Gastroesophageal sphincter (tissue), 4 donors: ENCODE measurements at regions not wholly inside any gene's neighbourhood (a gene's known extent, or its start where the extent isn't known, plus 50 kb on each side); places are given as distances from the start of the nearest gene placed in this dataset.

Experiments
- ATAC-seq: fragments of 150-250 bp; one replicate; pipeline ENCODE4 v1.9.1; 2016; ENCODE audit warnings: mild to moderate bottlenecking, moderate library complexity
- H3K27ac ChIP-seq, 4 donors: fragments of 200-600 bp; sonication (generic) in 3 of 4; 1 replicate in 3 of 4; 2 replicates in 1 of 4; pipeline ENCODE4 v1.5.1; 2016 to 2019
- H3K27me3 ChIP-seq: fragments of 200-600 bp; sonication (generic); one replicate; pipeline ENCODE4 v1.5.1; 2019
- H3K36me3 ChIP-seq, 2 donors: fragments of 200-600 bp; sonication (generic); one replicate each; pipeline ENCODE4 v1.5.1; 2019; ENCODE audit warnings: control low read depth in 1 of 2
- H3K4me1 ChIP-seq, 3 donors: fragments of 200-600 bp; sonication (generic); 1 replicate in 2 of 3; 2 replicates in 1 of 3; pipeline ENCODE4 v1.5.1; 2016 to 2019; ENCODE audit warnings: control low read depth in 2 of 3
- H3K4me3 ChIP-seq, 2 donors: fragments of 200-600 bp; sonication (generic); one replicate each; pipeline ENCODE4 v1.5.1; 2019; ENCODE audit warnings: mild to moderate bottlenecking in 1 of 2, moderate library complexity in 1 of 2
- H3K9me3 ChIP-seq, 3 donors: fragments of 200-600 bp; sonication (generic); one replicate each; pipeline ENCODE4 v1.5.1; 2017 to 2019; ENCODE audit warnings: control low read depth in 2 of 3
- CTCF ChIP-seq, 4 experiments: fragments of 200-600 bp in 2 of 4; fragments of 450-650 bp in 2 of 4; sonication (generic) in 1 of 4; IDR thresholded peaks; one replicate each; pipeline ENCODE4 v1.5.1; 2017 to 2019; ENCODE audit warnings: antibody characterized with exemption in 4 of 4, mild to moderate bottlenecking in 2 of 4, moderate library complexity in 2 of 4
- EP300 ChIP-seq: sonication (generic); formaldehyde crosslinking; IDR thresholded peaks from one replicate; pipeline ENCODE4 v1.6.1; 2017; ENCODE audit warnings: antibody characterized with exemption, mild to moderate bottlenecking
- POLR2A ChIP-seq, 2 donors: fragments of 450-650 bp; IDR thresholded peaks; one replicate each; pipeline ENCODE4 v1.6.1; 2017; ENCODE audit warnings: antibody characterized with exemption in 2 of 2, mild to moderate bottlenecking in 2 of 2, moderate library complexity in 1 of 2
- POLR2AphosphoS5 ChIP-seq: sonication (generic); formaldehyde crosslinking; IDR thresholded peaks from one replicate; pipeline ENCODE4 v1.6.1; 2017; ENCODE audit warnings: antibody characterized with exemption
- WGBS, 2 donors: methylation state at CpG; one replicate each; pipeline ENCODE4 v1.1.5; 2018; ENCODE audit warnings: low coverage in 1 of 2; 5-methylcytosine and 5-hydroxymethylcytosine counted together

DNA sequence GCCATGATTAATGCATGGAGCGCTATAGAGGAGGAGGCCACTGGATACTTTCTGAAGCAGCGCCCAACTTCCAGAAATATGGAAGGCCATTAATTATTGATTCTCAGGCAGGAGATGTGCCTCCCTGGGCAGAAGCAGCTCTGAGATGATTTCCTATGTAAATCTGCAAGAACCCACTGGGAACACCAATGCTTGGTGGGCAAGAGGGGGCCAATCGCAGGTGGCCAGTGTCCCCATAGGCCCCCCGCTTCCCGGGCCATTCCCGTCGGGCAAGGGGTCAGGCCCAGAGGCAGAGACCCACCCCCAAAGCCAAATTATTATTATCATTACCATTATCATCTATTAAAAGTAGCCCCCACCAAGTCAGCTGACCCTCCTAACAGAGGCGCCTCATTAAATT lies 288.0 kb upstream of the TLE3 start:
- no peak overlapping the region for H3K27ac ChIP-seq
- H3K36me3 ChIP-seq: no peaks in the 10 kb centered on the region
- no peak for ATAC-seq
- H3K9me3 ChIP-seq: peaks cover 0 to 10% (median 0%) of the 10 kb centered on the region in 3 donors
- H3K4me1 ChIP-seq: no peaks in the 10 kb centered on the region
- no peak for TF ChIP-seq CTCF (IDR thresholded peaks at IDR 0.05)
- no peak for TF ChIP-seq POLR2A (IDR thresholded peaks at IDR 0.05)
- TF ChIP-seq POLR2AphosphoS5: no peak
- no peak for TF ChIP-seq EP300
- H3K4me3 ChIP-seq: no peak overlapping the region
- H3K27me3 ChIP-seq: no peaks in the 10 kb centered on the region
- 93% methylated on average over 3 of the region's 8 CpGs; no CpG with 5 or more reads in 1 of the 2 donors for WGBS, 2 donors

DNA sequence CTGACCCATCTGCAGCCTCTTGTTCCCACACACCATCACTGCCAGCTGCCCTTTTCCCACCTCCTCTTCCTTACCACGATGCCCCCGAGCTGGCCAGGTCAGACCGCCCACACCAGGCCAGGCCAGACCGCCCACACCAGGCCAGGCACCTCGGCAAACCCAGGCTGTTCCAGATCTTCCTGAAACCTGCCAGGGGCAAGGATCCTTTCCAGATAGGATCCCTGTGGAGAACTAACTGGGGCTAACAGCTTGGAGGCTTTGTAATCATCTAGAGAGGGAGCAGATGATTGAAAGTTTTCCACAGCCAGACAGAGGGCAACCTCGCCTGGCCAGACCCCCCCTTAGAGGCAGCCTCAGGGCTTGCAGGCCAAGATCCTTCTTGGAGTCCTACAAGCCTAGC lies 287.3 kb upstream of the TLE3 start:
- Histone ChIP-seq H3K4me3 (no peak overlapping the region), H3K27ac (no peak overlapping the region), H3K4me1 (no peaks in the 10 kb centered on the region), H3K27me3 (no peaks in the 10 kb centered on the region), H3K36me3 (no peaks in the 10 kb centered on the region), H3K9me3 (peaks cover 0 to 10% (median 0%) of the 10 kb centered on the region in 3 donors)
- ATAC-seq: no peak
- TF ChIP-seq EP300 (no peak), CTCF (IDR thresholded peaks at IDR 0.05) (no peak), POLR2AphosphoS5 (no peak)
- 69% methylated on average over 5 of the region's 6 CpGs; no CpG with 5 or more reads in 1 of the 2 donors for WGBS, 2 donors

DNA sequence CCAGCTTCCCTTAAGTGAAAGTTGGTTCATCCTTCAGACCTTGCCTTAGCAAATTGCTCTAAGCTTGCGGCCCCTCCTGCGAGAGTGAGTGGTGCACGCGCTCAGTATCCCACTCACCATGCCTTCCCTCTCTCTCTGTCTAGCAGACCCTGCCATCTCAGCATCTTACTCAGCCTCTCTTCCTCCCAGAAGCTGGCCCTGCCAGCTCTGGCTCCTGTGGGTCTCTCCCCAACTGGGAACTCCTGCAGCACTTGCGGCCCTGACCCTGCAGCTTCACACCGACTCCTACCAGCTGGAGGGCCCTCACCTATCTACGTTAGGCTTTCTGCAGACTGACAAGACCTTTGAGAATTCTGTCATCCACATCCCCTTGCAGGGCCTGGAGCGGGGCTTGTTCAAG lies 286.1 kb upstream of the TLE3 start:
- H3K27me3 ChIP-seq: no peaks in the 10 kb centered on the region
- no peak for ATAC-seq
- no peaks in the 10 kb centered on the region for H3K4me1 ChIP-seq
- 84 to 89% methylated on average over 4 to 8 of the region's 8 CpGs for WGBS, 2 donors
- H3K27ac ChIP-seq: no peak overlapping the region
- no peak for TF ChIP-seq POLR2A (IDR thresholded peaks at IDR 0.05)
- TF ChIP-seq EP300: no peak
- no peak for TF ChIP-seq POLR2AphosphoS5
- TF ChIP-seq CTCF (IDR thresholded peaks at IDR 0.05): no peak
- peaks cover 0 to 10% (median 0%) of the 10 kb centered on the region in 3 donors for H3K9me3 ChIP-seq
- no peaks in the 10 kb centered on the region for H3K36me3 ChIP-seq
- no peak overlapping the region for H3K4me3 ChIP-seq

- Histone ChIP-seq H3K9me3 (peaks cover 0 to 10% (median 0%) of the 10 kb centered on the region in 3 donors), H3K36me3 (no peaks in the 10 kb centered on the region), H3K27me3 (no peaks in the 10 kb centered on the region), H3K27ac (no peak overlapping the region), H3K4me3 (no peak overlapping the region), H3K4me1 (peaks cover 0 to 4% (median 0%) of the 10 kb centered on the region in 3 donors)
- WGBS, 2 donors: 93 to 94% methylated on average over 10 of the region's 14 CpGs
- no peak for ATAC-seq
- TF ChIP-seq EP300: no peak
- no peak for TF ChIP-seq POLR2A (IDR thresholded peaks at IDR 0.05)
These were observed 285.2 kb upstream of the TLE3 start for GRCh38 chr15:70382762-70383458.

DNA sequence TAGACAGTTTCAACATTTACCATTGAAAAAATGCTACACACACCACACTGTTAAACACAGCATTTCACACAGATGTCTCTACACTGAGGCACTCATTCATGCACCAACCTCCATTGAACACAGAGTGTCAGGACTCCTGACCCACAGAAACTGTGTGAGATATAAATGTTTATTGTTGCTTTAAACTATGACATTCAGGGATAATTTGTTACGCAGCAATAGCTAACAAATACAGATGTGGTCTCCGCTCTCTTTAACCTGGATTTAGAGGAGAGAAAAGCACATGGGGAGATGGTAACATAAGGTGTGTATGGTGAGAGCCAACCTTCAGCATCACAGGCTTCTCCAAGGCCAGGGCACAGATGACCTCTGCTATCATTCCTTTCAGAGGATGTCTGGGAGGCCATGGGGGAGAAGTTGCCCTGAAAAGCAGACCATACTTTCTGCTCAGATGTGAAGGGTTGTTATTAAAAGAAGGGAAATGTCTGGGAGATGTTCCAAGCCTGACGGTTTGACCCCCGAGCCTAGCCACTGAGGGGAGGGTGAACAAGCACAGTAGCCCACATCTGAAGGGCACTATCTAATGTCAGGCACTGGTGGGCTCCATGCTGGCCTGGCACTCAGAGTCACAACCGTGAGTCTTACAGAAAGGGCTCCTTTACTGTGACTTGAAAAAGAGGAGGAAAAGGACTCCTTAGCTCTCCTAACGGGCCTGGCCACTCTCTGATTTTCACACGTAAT lies 284.5 kb upstream of the TLE3 start:
- Histone ChIP-seq H3K4me1 (peaks cover 0 to 11% (median 3%) of the 10 kb centered on the region in 3 donors), H3K4me3 (no peak overlapping the region), H3K9me3 (peaks cover 0 to 10% (median 0%) of the 10 kb centered on the region in 3 donors), H3K27ac (no peak overlapping the region), H3K27me3 (no peaks in the 10 kb centered on the region), H3K36me3 (no peaks in the 10 kb centered on the region)
- no peak for TF ChIP-seq POLR2A (IDR thresholded peaks at IDR 0.05)
- no peak for TF ChIP-seq CTCF (IDR thresholded peaks at IDR 0.05)
- no peak for TF ChIP-seq POLR2AphosphoS5
- TF ChIP-seq EP300: no peak
- no peak for ATAC-seq
- WGBS, 2 donors: 85 to 96% methylated on average over 3 to 4 of the region's 7 CpGs
